Panc1 (cell line): ENCODE measurements at regions not wholly inside any gene's neighbourhood (a gene's known extent, or its start where the extent isn't known, plus 50 kb on each side); places are given as distances from the start of the nearest gene placed in this dataset.

ENCODE experiments used
- CTCF ChIP-seq: fragments of 450-650 bp; IDR thresholded peaks from 2 replicates; pipeline ENCODE4 v1.5.1; 2017; ENCODE audit warnings: mild to moderate bottlenecking
- POLR2AphosphoS5 ChIP-seq: IDR thresholded peaks from 2 replicates; pipeline ENCODE4 v1.6.1; 2012; ENCODE audit warnings: mild to moderate bottlenecking, low read depth, low read length, moderate library complexity
- REST ChIP-seq, 2 experiments: IDR thresholded peaks; 2 replicates each; pipeline ENCODE4 v1.6.1; 2011 to 2012; ENCODE audit warnings: low read depth in 2 of 2, control low read depth in 1 of 2, low read length in 1 of 2, mild to moderate bottlenecking in 1 of 2, moderate library complexity in 1 of 2; ENCODE audit not compliant: insufficient read depth in 1 of 2
- SIN3A ChIP-seq: IDR thresholded peaks from 2 replicates; pipeline ENCODE4 v1.6.1; 2012; ENCODE audit warnings: low read depth, mild to moderate bottlenecking, low read length, moderate library complexity, borderline replicate concordance; ENCODE audit not compliant: insufficient read depth
- TCF7L2 ChIP-seq: IDR thresholded peaks from 2 replicates; pipeline ENCODE4 v1.6.1; 2011; ENCODE audit warnings: mild to moderate bottlenecking, low read depth, low read length, inconsistent platforms

- TF ChIP-seq CTCF: no peak
- no peak for TF ChIP-seq REST (IDR thresholded peaks at IDR 0.05; ENCODE audit: insufficient read depth in 1 of 2, low read depth in 2 of 2, low read length in 1 of 2)
- no peak for TF ChIP-seq SIN3A
- TF ChIP-seq POLR2AphosphoS5: no peak
- no peak for TF ChIP-seq TCF7L2
Measured at GRCh38 chr5:27818888-27819287, 780.5 kb upstream of the CDH9 start.
